ENCODE measurements at regions not wholly inside any gene's neighbourhood (a gene's known extent, or its start where the extent isn't known, plus 50 kb on each side); places are given as distances from the start of the nearest gene placed in this dataset.

- TF ChIP-seq ZNF232 (CRISPR knock-in tag; IDR thresholded peaks at IDR 0.05) (no peak), CTCF (IDR thresholded peaks at IDR 0.05) (no peak), PRDM15 (CRISPR knock-in tag; IDR thresholded peaks at IDR 0.05) (no peak), ZNF121 (CRISPR knock-in tag; IDR thresholded peaks at IDR 0.05) (no peak), ETV6 (CRISPR knock-in tag; IDR thresholded peaks at IDR 0.05) (no peak), USF2 (CRISPR knock-in tag; IDR thresholded peaks at IDR 0.05) (no peak), ZBTB21 (CRISPR knock-in tag; IDR thresholded peaks at IDR 0.05; ENCODE audit: borderline replicate concordance) (no peak), NFE2L1 (CRISPR knock-in tag; IDR thresholded peaks at IDR 0.05) (no peak), NR1H2 (CRISPR knock-in tag; IDR thresholded peaks at IDR 0.05) (no peak), ESRRA (CRISPR knock-in tag; IDR thresholded peaks at IDR 0.05; ENCODE audit: borderline replicate concordance) (no peak), FOXJ3 (CRISPR knock-in tag; IDR thresholded peaks at IDR 0.05; ENCODE audit: borderline replicate concordance) (no peak)
Observed at GRCh38 chr14:98896449-98896848, 375.5 kb downstream of the BCL11B start.

All from WTC11 (cell line).